ENCODE measurements at regions not wholly inside any gene's neighbourhood (a gene's known extent, or its start where the extent isn't known, plus 50 kb on each side); places are given as distances from the start of the nearest gene placed in this dataset.

DNA sequence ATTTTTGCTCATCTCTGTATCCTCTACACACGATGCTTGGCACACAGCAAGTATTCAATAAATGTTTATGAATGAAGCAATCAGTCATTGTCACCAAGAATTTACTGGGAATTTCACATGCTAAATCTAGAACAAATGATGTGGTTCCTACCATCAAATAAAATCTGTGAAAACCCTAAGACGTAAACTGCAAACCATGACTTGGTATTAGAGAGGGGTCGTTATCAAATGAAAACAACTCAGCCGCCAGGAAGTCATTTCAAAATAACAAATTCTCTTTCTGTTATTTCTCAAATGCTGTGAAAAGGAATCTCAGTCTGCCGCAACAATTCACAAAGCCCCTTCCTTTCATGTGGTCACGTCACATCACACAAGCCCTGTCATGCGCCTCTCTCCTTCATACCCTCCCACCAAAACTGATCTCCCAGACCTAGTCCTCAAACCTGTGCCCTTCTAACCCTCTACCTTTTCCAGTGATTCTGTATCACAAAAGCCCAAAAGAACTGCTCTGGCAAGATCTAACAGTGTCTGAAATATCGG is 173.6 kb downstream of the DEPDC1B start:
- DNase-seq (ENCODE audit: low spot score) (no peak), ATAC-seq (ENCODE audit: low FRiP score) (no peak)
- TF ChIP-seq CTCF (IDR thresholded peaks at IDR 0.05) = no peak

- no peak for ATAC-seq (ENCODE audit: low FRiP score)
- no peak for DNase-seq (ENCODE audit: low spot score)
- TF ChIP-seq CTCF (IDR thresholded peaks at IDR 0.05) = no peak
These were observed 177.6 kb downstream of the DEPDC1B start for GRCh38 chr5:60522292-60522905.

DNA sequence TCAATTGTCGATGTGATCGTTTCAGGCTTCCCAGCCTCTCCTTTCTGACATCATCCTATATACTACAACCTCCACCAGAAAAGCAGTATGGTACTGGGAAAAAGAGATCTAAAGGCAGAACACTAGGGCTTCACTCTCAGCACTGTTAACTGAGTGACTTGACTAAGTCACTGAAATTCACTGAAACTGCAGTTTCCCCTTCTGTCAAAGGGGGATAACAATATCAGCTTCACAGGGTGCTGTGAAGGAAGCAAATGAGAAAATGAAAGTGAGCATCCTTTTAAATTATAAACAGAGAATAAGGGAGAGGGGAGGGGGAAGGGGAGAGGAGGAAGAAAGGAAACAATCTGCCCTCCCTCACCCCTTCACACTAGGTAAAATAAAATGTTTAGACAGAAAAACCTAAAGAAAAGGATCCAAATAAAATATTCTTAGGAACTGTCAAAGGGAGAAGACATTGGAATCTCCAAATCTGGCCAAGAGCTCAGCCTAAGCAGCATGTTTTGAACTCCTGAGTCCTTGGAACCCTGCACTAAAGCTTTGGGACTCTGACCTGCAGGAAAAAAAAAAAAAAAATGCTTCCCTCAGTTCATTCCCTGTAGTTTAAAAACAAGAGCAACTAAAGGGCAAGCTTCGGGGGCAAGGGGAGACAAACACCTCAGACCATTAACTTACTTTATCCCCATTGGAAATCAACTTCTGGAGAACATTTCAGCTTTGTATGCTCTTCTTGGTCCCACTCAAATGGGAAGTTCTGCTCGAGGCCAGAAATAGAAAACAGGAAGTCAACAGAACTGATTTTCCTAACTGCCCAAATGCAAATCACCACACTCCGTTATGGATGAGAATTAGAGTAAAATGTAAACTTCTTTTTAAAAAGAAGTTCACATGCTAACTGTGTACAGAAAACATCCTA is 178.3 kb downstream of the DEPDC1B start:
- ATAC-seq (ENCODE audit: low FRiP score) = no peak
- TF ChIP-seq CTCF (IDR thresholded peaks at IDR 0.05) = no peak

DNA sequence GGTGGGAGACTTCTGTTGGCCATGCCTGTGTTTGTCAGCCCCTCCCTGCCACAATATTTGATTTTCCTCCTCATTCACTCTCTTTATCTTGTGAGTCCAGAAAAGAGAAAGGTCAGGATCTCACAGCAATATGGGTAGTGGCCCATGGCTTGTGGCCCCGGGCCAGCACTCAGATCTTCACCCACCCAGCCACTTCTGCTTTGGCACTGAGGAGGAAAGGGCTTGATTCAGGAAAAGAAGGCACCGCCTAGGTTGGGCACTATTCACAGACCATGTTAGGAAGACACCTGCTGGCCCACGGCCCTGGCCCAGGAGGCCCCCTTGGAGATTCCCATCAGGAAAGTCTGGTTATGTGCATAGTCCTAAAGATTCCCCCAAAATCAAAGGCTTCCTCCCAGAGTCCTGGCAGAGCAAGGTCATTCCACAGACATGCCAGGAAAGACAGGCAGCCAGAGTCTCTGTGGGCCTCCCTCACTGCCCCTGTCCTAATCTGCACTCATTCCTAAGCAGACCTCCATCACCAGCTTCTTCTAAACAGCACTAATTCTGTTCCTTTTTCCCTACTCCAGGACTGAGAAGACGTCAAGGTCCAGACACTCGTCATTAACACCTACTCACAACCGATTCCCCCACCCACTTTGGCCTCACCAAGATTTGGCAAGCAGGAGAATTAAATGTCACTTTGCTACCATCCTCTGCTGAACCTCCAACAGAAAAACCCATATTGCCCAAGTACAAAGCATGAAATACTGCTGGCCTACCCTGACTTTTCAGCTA is 179.3 kb downstream of the DEPDC1B start:
- DNase-seq (ENCODE audit: low spot score) = no peak
- TF ChIP-seq CTCF (IDR thresholded peaks at IDR 0.05) = no peak
- no peak for ATAC-seq (ENCODE audit: low FRiP score)

More for the DNA sequence above, 178.3 kb downstream of the DEPDC1B start:
- DNase-seq (ENCODE audit: low spot score) = no peak

- no peak for DNase-seq (ENCODE audit: low spot score)
- TF ChIP-seq CTCF (IDR thresholded peaks at IDR 0.05) = no peak
- ATAC-seq (ENCODE audit: low FRiP score) = no peak
These were observed 180.6 kb downstream of the DEPDC1B start for GRCh38 chr5:60519372-60519771.

- DNase-seq (ENCODE audit: low spot score) (no peak), ATAC-seq (ENCODE audit: low FRiP score) (no peak)
- TF ChIP-seq CTCF (IDR thresholded peaks at IDR 0.05) = no peak
These were observed 182.1 kb downstream of the DEPDC1B start for GRCh38 chr5:60517850-60518249.

Measured in omental fat pad (tissue), 3 donors.